ENCODE measurements at regions not wholly inside any gene's neighbourhood (a gene's known extent, or its start where the extent isn't known, plus 50 kb on each side); places are given as distances from the start of the nearest gene placed in this dataset.

GRCh38 chr4:19346636-19347035, 905.1 kb upstream of the SLIT2 start:
- CTCF ChIA-PET: no interaction called here
- Histone ChIP-seq H3K27ac (no peak overlapping the region), H2AFZ (no peak overlapping the region), H3K9me3 (ENCODE audit: insufficient read depth, low read depth) (no peaks in the 10 kb centered on the region), H3K4me2 (no peak overlapping the region), H3K9me2 (ENCODE audit: insufficient read depth) (no peaks in the 10 kb centered on the region), H3F3A (ENCODE audit: insufficient read depth, low read depth) (no peaks in the 10 kb centered on the region), H3K4me1 (replicated peaks; ENCODE audit: insufficient read depth) (no peaks in the 10 kb centered on the region), H4K20me1 (ENCODE audit: insufficient read depth) (no peaks in the 10 kb centered on the region), H3K27me3 (ENCODE audit: insufficient read depth, low read depth) (no peaks in the 10 kb centered on the region), H3K4me3 (no peak overlapping the region), H3K79me2 (ENCODE audit: low read depth) (no peaks in the 10 kb centered on the region), H3K36me3 (ENCODE audit: low read depth) (no peaks in the 10 kb centered on the region)
- POLR2A ChIA-PET (ENCODE audit: unreplicated experiment): no interaction called here
- intact Hi-C loops (cut with micrococcal nuclease; ENCODE audit: unreplicated experiment): no loop called here
- TF ChIP-seq CTCF (conservative IDR thresholded peaks at IDR 0.05) (no peak), EZH2 (IDR thresholded peaks at IDR 0.05; ENCODE audit: low read depth) (no peak)
- no peak for DNase-seq
- no TSS peak for BruUV-seq (replicated peaks)

GRCh38 chr4:19329631-19330030, 922.1 kb upstream of the SLIT2 start:
- Histone ChIP-seq H3K9me3 (ENCODE audit: insufficient read depth, low read depth) (no peaks in the 10 kb centered on the region), H3K27me3 (ENCODE audit: insufficient read depth, low read depth) (no peaks in the 10 kb centered on the region), H3F3A (ENCODE audit: insufficient read depth, low read depth) (no peaks in the 10 kb centered on the region), H3K79me2 (ENCODE audit: low read depth) (no peaks in the 10 kb centered on the region), H3K27ac (no peak overlapping the region), H3K4me1 (replicated peaks; ENCODE audit: insufficient read depth) (no peaks in the 10 kb centered on the region), H4K20me1 (ENCODE audit: insufficient read depth) (no peaks in the 10 kb centered on the region), H3K4me2 (no peak overlapping the region), H3K4me3 (no peak overlapping the region), H3K36me3 (ENCODE audit: low read depth) (no peaks in the 10 kb centered on the region), H2AFZ (no peak overlapping the region), H3K9me2 (ENCODE audit: insufficient read depth) (no peaks in the 10 kb centered on the region)
- no peak for TF ChIP-seq EZH2 (IDR thresholded peaks at IDR 0.05; ENCODE audit: low read depth)
- no peak for TF ChIP-seq CTCF (conservative IDR thresholded peaks at IDR 0.05)
- BruUV-seq (replicated peaks): no TSS peak
- intact Hi-C loops (cut with micrococcal nuclease; ENCODE audit: unreplicated experiment): no loop called here
- ChIA-PET POLR2A (ENCODE audit: unreplicated experiment) (no interaction called here), CTCF (no interaction called here)
- DNase-seq: no peak

GRCh38 chr4:19329077-19329476, 922.6 kb upstream of the SLIT2 start:
- H3K4me1 ChIP-seq (replicated peaks; ENCODE audit: insufficient read depth): no peaks in the 10 kb centered on the region
- no peak overlapping the region for H3K4me2 ChIP-seq
- H4K20me1 ChIP-seq (ENCODE audit: insufficient read depth): no peaks in the 10 kb centered on the region
- ChIA-PET POLR2A (ENCODE audit: unreplicated experiment) (no interaction called here), CTCF (no interaction called here)
- no peaks in the 10 kb centered on the region for H3F3A ChIP-seq (ENCODE audit: insufficient read depth, low read depth)
- H3K79me2 ChIP-seq (ENCODE audit: low read depth): no peaks in the 10 kb centered on the region
- no peaks in the 10 kb centered on the region for H3K36me3 ChIP-seq (ENCODE audit: low read depth)
- H3K27me3 ChIP-seq (ENCODE audit: insufficient read depth, low read depth): no peaks in the 10 kb centered on the region
- no peak for DNase-seq
- H3K4me3 ChIP-seq: no peak overlapping the region
- no peaks in the 10 kb centered on the region for H3K9me2 ChIP-seq (ENCODE audit: insufficient read depth)
- H2AFZ ChIP-seq: no peak overlapping the region
- intact Hi-C loops (cut with micrococcal nuclease; ENCODE audit: unreplicated experiment): no loop called here
- TF ChIP-seq EZH2 (IDR thresholded peaks at IDR 0.05; ENCODE audit: low read depth) (no peak), CTCF (conservative IDR thresholded peaks at IDR 0.05) (no peak)
- no TSS peak for BruUV-seq (replicated peaks)
- no peak overlapping the region for H3K27ac ChIP-seq
- no peaks in the 10 kb centered on the region for H3K9me3 ChIP-seq (ENCODE audit: insufficient read depth, low read depth)

All from PC-9 (cell line).